GM21381 (cell line): ENCODE measurements at regions not wholly inside any gene's neighbourhood (a gene's known extent, or its start where the extent isn't known, plus 50 kb on each side); places are given as distances from the start of the nearest gene placed in this dataset.
"Not testable (repeated sequence)": the region's sequence is repeated elsewhere in the genome, so short reads cannot be mapped to it uniquely, and the experiment has no call there.

Source experiments
- ATAC-seq: cut with Tn5 transposase; IDR thresholded peaks from one replicate; pipeline ENCODE4 v1.9.1; 2021; ENCODE audit warnings: mild to moderate bottlenecking, moderate library complexity; ENCODE audit not compliant: unreplicated experiment

GRCh38 chr18:22563164-22563583, 145.5 kb upstream of the CTAGE1 start:
- no peak for ATAC-seq

GRCh38 chr18:22564036-22564435, 146.3 kb upstream of the CTAGE1 start:
- ATAC-seq, result no peak

GRCh38 chr18:22566703-22567420, 149.1 kb upstream of the CTAGE1 start:
- ATAC-seq, result no peak

DNA sequence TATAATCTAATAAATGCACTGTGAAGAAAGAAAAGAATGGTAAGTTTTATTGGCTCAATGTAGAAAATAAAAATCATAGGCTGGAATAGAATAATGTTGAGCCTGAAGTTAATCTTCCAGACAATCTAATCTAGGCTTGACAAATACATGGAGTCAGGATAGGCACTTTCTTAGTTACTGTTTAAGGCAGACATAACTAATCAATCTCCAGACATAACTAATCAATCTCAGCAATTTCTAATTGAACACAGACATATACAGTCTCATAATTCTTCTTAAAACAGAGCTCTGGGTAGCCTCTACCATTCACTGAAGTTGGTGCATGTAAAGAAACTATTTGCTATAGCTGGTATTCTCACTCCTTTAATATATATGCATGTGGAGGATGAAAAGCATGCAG, 150.1 kb upstream of the CTAGE1 start:
- no peak for ATAC-seq

- no peak for ATAC-seq
Measured at GRCh38 chr18:22570492-22570891, 152.8 kb upstream of the CTAGE1 start.

DNA sequence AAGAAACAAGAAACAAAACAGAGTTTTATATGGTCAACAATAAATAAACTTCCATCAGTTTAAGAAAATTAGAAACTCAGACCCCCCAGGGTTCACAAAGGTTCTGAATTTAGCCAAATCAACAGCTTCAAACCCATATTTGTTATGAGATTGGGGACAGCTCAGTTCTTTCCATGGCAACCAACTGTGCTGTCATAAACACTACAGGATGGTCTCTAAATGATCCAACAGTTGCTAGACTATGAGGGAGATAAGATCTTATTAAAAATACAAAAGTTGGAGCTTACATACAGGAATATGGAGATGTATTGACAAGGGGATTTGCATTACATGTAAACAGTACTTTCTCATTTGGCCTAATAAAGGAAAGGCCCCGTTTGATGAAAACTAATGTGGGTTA, 154.6 kb upstream of the CTAGE1 start:
- ATAC-seq, result no peak

GRCh38 chr18:22579271-22579670, 161.6 kb upstream of the CTAGE1 start:
- no peak for ATAC-seq

DNA sequence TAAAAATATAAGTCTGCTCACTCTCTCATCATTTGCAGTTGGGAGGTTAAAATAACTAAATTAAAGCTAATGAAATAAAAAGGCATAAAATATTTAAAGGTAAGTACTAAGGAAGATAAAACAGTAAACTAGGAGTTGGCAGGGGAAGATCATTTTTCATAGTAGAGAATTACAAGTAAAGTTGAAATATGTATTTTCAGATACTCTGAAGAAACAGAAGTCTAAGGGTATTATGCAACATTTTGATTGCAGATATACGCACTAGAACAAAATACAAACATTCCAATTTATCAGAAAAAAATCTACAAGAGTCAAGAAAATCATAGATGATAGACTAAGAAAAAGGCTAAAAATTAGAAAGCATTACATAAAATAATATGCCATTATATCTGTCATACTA, 167.6 kb upstream of the CTAGE1 start:
- ATAC-seq, result no peak

- no peak for ATAC-seq
Measured at GRCh38 chr18:22585821-22586220, 168.1 kb upstream of the CTAGE1 start.

DNA sequence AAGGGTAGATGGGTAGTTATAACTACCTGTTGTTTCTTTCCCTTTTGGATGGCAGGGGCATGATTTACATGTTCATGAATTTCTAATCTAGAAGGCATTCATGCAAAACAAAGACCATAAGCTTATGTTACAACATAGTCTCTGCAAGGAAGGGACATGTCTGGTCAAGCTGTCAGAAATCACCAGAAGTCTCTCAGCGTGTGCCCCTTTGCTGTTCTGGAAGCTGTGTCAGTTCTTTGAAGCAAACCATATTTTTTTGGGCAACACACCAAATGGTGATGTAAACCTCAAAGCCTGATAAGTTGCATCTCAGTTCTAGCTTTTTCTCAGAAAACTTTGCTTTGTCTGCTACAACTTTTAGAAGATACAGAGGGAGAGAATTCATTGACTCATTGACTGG, 173.5 kb upstream of the CTAGE1 start:
- no peak for ATAC-seq

- ATAC-seq, result no peak
Measured at GRCh38 chr18:22594155-22594690, 176.5 kb upstream of the CTAGE1 start.

DNA sequence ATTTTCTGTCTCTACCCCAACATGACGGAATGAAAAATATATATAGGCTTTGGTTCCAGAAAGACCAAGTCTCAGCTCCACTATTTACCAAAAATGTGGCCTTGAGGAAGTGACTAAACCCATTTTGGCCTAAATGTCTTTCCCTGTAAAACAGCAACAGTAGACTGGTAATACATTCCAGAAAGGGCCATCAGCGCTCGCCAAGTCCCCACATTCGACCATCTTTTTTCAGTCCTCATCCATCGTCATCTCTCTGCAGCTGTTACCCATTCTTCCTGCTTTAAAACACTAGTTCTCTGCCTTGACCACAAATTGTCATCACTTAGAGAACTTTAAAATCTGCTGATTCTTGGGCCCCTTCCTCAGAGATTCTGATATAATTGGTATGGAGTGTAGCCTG, 183.8 kb upstream of the CTAGE1 start:
- no peak for ATAC-seq

- ATAC-seq, result not testable (repeated sequence)
Measured at GRCh38 chr18:22602456-22602855, 184.7 kb upstream of the CTAGE1 start.

GRCh38 chr18:22603902-22604301, 186.2 kb upstream of the CTAGE1 start:
- ATAC-seq, result no peak

DNA sequence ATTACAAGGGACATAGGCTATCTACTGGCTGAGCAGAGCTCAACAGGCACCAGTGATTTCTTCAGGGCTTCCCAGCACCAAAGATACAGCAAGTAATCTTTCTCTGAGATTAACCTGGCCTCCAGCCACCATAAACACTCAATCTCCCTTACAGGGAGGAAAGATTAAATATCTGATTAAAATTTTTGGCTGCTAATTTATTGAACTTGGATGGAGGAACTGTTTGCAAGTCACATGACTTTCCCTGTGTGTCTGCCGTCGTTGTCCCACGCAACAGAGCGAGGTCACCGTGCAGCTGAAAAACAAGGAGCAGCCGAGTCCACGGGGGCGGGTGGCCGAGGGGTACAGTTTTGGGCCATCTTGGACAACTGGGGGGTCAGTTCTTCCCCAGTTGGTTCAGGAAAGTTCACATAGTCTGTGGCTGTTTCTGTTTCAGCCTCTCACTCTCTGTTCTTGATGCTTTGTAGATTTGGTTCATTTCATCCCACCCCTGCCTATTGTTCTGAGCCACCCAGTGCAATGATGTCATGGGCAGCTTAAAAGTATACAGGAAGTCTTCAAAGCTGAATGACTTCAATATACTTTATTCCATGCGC, 186.8 kb upstream of the CTAGE1 start:
- no peak for ATAC-seq

DNA sequence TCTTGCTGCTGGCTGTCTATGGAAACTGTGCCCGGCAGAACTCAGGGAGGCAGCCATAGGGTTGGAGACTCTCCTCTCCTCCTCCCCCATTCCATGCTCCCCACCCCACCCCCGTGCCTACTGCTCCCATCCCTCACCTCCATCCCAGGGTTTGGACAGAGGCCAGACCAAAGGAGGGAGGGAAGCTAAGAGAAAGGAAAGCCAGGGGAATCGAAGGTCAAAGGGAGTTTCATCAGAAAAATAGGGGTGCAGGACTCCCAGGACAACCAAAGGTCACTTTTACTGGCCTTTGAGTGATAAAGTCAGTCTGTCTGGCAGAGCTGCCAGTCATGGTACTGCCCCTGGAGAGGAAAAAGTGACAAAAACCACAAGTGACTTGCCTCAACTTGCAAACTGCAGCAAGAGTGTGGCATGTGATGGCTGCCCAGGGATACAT, 187.3 kb upstream of the CTAGE1 start:
- ATAC-seq, result no peak

DNA sequence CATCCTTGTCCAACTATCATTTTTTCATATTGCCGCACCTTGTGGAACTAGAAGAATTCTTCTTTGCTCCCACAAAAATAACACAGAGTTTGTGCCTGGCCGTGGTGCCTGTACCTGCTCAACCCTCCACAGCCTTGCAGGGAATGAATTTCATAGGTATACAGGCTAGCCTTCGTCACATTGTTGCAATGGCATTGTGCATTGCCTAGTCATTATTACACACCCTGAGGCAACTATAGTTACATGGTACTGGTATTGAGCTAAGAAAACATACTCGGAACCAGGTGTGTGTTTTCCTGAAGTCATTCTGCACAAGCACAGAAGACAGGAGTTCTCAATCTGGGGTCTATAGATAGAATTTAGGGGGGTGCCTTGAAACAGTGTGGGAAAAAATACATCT, 188.0 kb upstream of the CTAGE1 start:
- no peak for ATAC-seq

DNA sequence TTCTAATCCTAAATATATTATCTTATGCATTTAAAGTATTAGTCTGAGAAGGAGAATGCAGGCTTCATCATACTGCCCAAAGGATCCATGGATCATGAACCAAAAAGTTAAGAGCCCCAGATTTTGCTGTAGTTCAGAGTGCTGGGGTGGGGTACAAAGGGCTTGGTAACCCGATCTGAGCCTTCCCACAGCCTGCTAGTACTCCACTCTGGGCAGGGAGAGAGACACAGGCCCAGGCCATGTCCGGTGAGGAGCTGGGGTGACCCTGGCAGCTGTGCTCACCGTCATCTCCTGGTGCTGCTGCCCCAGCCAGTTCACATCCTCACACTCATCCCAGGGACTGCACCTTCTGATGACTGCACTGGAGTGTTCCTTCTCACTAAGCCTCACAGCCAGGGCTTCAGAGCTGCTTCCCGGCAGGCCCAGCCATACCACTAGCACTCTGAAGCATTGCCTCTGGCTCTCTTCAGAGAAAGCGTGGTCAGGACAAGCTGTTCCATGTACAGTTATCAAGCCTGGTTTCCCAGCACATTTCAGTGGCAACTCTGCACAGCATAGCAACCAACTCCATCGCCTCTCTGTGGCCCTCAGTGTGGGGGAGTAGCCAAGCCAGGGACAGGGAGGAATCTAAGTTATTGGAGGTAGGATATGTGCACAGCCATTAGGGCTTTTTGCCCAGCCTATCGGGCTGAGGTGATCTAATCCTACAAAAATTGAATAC, 189.0 kb upstream of the CTAGE1 start:
- ATAC-seq, result no peak

DNA sequence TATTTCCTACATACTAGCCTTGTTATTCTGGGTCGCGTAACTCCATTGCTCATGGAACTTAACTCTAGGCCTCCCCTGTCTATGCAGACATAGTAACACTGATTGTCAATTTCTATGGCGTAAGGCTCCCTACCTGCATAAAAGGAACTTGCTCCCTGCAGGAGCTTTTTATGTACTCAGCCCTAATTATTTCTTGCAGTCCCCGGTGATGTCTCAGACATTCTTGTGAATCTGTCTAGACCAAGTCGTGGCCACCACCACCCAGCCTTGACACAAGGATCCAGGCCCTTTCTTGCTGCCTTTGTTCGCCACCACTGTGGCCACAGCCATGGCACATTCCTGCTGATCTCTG, 189.5 kb upstream of the CTAGE1 start:
- ATAC-seq, result no peak

GRCh38 chr18:22608847-22609246, 191.1 kb upstream of the CTAGE1 start:
- no peak for ATAC-seq

DNA sequence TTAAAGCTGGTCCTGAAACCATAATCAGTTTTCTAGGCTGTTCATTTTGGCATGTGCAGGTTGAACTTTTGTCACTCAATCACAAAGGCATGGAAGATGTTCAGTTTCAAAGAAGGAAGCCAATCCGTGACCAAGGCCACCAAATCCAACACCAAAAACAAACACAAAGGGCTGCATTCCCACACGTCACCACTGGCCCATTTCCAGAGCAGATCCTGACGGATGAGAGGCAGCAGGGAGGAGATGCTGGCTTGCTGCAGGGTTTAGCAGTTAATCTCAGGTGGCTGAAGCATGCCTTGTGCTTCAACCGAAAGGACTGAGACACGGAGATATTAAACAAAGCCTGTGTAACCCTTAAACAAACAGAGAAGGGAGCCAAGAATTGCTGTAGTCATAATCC, 191.9 kb upstream of the CTAGE1 start:
- ATAC-seq, result no peak
